ENCODE measurements at regions not wholly inside any gene's neighbourhood (a gene's known extent, or its start where the extent isn't known, plus 50 kb on each side); places are given as distances from the start of the nearest gene placed in this dataset.

- no peak for DNase-seq
Measured at GRCh38 chr2:172204762-172205161, 102.1 kb upstream of the DLX2 start.

GRCh38 chr2:172205292-172205691 is 102.6 kb upstream of the DLX2 start:
- no peak for DNase-seq

- DNase-seq: no peak
Measured at GRCh38 chr2:172207911-172208310, 105.2 kb upstream of the DLX2 start.

GRCh38 chr2:172208791-172209325 is 106.2 kb upstream of the DLX2 start:
- DNase-seq: no peak

GRCh38 chr2:172210599-172210998 is 107.9 kb upstream of the DLX2 start:
- no peak for DNase-seq

- DNase-seq: no peak
Measured at GRCh38 chr2:172211512-172211911, 108.8 kb upstream of the DLX2 start.

- DNase-seq: no peak
Measured at GRCh38 chr2:172213116-172213860, 110.6 kb upstream of the DLX2 start.

GRCh38 chr2:172214252-172214651 is 111.6 kb upstream of the DLX2 start:
- no peak for DNase-seq

- DNase-seq: no peak
Measured at GRCh38 chr2:172215172-172215935, 112.7 kb upstream of the DLX2 start.

GRCh38 chr2:172215936-172216335 is 113.2 kb upstream of the DLX2 start:
- no peak for DNase-seq

GRCh38 chr2:172216477-172216876 is 113.8 kb upstream of the DLX2 start:
- DNase-seq: no peak

- no peak for DNase-seq
Measured at GRCh38 chr2:172219201-172219600, 116.5 kb upstream of the DLX2 start.

- no peak for DNase-seq
Measured at GRCh38 chr2:172220121-172220520, 117.4 kb upstream of the DLX2 start.

GRCh38 chr2:172223601-172224054 is 120.9 kb upstream of the DLX2 start:
- DNase-seq: no peak

GRCh38 chr2:172225786-172226185 is 123.1 kb upstream of the DLX2 start:
- DNase-seq: no peak

GRCh38 chr2:172226244-172227061 is 123.8 kb upstream of the DLX2 start:
- DNase-seq: no peak

GRCh38 chr2:172227719-172228118 is 125.0 kb upstream of the DLX2 start:
- DNase-seq: no peak

- no peak for DNase-seq
Measured at GRCh38 chr2:172228177-172228808, 125.6 kb upstream of the DLX2 start.

GRCh38 chr2:172229125-172229524 is 126.4 kb upstream of the DLX2 start:
- no peak for DNase-seq

- no peak for DNase-seq
Measured at GRCh38 chr2:172230332-172230888, 127.7 kb upstream of the DLX2 start.

GRCh38 chr2:172230889-172231401 is 128.2 kb upstream of the DLX2 start:
- DNase-seq: no peak

- no peak for DNase-seq
Measured at GRCh38 chr2:172231508-172231907, 128.8 kb upstream of the DLX2 start.

Measured in NCI-H1048 (cell line).